Ascending aorta (tissue), 2 donors: ENCODE measurements at regions not wholly inside any gene's neighbourhood (a gene's known extent, or its start where the extent isn't known, plus 50 kb on each side); places are given as distances from the start of the nearest gene placed in this dataset.
A peak's percentile ranks its signal among the peaks of the same experiment; 100 is the strongest.

Experiments used
- DNase-seq, 2 donors: peaks; one replicate each; pipeline ENCODE4 v3.0.0-alpha.2; 2019; ENCODE audit warnings: low spot score in 2 of 2
- H3K27ac ChIP-seq, 2 donors: fragments of 200-600 bp; sonication (generic); one replicate each; pipeline ENCODE4 v1.5.1; 2016 to 2017; ENCODE audit warnings: mild to moderate bottlenecking in 1 of 2
- H3K27me3 ChIP-seq: fragments of 200-600 bp; sonication (generic); one replicate; pipeline ENCODE4 v1.5.1; 2017
- H3K36me3 ChIP-seq, 2 donors: fragments of 200-600 bp; sonication (generic); one replicate each; pipeline ENCODE4 v1.5.1; 2016
- H3K4me1 ChIP-seq, 2 donors: fragments of 200-600 bp; sonication (generic); one replicate each; pipeline ENCODE4 v1.5.1; 2016 to 2017; ENCODE audit warnings: mild to moderate bottlenecking in 1 of 2
- H3K4me3 ChIP-seq, 2 donors: fragments of 200-600 bp; sonication (generic); one replicate each; pipeline ENCODE4 v1.5.1; 2016 to 2017; ENCODE audit warnings: mild to moderate bottlenecking in 1 of 2
- H3K9me3 ChIP-seq, 2 donors: fragments of 200-600 bp; sonication (generic); one replicate each; pipeline ENCODE4 v1.5.1; 2016
- intact Hi-C: fragments of 100-400 bp; cut with DNase I; formaldehyde crosslinking; loops from one replicate; pipeline ENCODE4 v1.15.1; 2023
- TF ChIP-seq, protein P1 (sequence below), 3 experiments: fragments of 200-600 bp in 2 of 3; fragments of 450-650 bp in 1 of 3; sonication (generic) in 2 of 3; IDR thresholded peaks; one replicate each; pipeline ENCODE4 v1.5.1; 2016 to 2019; ENCODE audit warnings: antibody characterized with exemption in 3 of 3, mild to moderate bottlenecking in 1 of 3, moderate library complexity in 1 of 3

DNA sequence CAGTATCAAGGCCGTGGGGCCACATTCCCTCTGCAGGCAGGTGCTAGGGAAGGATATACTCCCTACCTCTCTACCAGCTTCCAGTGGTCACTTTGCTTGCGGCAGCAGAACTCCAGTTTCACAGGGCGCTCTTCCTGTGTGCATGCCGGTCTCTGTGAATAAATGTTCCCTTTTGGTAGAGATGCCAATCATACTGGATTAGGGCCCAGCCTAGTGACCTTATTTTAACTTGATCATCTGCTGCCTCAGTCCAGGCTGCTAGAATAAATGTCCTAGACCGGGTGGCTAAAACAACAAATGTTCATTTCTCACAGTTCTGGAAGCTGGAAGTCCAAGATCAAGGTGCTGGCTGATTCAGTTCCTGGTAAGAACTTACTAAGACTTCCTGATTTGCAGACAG lies 198.8 kb upstream of the TMEM132C start:
- no peak for DNase-seq
- Histone ChIP-seq H3K27ac (peak overlapping the region in 1 of 2 donors; percentile 14), H3K9me3 (no peaks in the 10 kb centered on the region), H3K4me1 (no peaks in the 10 kb centered on the region), H3K4me3 (no peak overlapping the region), H3K36me3 (no peaks in the 10 kb centered on the region), H3K27me3 (no peaks in the 10 kb centered on the region)
- intact Hi-C loops, result loop anchor here (2.0 to 5.0 kb wide), 2 partner anchors 139 to 391 kb away; no protein-coding TSS in a partner anchor
- TF ChIP-seq, protein P1, sequence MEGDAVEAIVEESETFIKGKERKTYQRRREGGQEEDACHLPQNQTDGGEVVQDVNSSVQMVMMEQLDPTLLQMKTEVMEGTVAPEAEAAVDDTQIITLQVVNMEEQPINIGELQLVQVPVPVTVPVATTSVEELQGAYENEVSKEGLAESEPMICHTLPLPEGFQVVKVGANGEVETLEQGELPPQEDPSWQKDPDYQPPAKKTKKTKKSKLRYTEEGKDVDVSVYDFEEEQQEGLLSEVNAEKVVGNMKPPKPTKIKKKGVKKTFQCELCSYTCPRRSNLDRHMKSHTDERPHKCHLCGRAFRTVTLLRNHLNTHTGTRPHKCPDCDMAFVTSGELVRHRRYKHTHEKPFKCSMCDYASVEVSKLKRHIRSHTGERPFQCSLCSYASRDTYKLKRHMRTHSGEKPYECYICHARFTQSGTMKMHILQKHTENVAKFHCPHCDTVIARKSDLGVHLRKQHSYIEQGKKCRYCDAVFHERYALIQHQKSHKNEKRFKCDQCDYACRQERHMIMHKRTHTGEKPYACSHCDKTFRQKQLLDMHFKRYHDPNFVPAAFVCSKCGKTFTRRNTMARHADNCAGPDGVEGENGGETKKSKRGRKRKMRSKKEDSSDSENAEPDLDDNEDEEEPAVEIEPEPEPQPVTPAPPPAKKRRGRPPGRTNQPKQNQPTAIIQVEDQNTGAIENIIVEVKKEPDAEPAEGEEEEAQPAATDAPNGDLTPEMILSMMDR (IDR thresholded peaks at IDR 0.05), result no peak

DNA sequence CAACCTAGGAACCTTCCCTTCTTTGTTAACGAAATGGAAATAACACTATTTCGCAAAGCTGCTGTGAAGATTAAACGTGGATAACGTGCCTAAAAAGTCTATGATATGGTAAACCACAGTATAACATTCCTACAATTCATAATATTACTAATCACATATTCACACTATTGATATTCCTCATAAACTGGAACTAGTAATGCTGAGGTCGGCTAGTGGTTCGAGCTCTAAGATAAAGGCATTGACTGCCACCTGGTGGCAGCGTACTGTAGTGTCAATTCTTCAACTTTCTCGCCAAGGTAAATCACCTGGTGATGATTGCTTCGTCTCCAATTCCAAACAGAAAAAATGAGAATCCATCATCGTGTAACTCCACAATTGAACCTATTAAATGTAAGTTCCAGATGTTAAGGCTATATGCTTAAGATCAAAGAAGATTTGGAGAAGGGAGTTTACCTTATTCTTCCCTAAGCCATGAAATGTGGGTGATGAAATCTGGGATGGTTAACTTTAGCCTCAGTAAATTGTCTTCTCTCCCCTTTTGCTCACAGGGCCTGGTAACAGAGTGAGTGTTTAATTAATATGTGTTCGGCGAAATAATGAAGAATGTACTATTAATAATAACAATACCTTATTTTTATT lies 197.5 kb upstream of the TMEM132C start:
- Histone ChIP-seq H3K4me1 (no peaks in the 10 kb centered on the region), H3K27me3 (no peaks in the 10 kb centered on the region), H3K36me3 (no peaks in the 10 kb centered on the region), H3K27ac (no peak overlapping the region), H3K4me3 (no peak overlapping the region), H3K9me3 (no peaks in the 10 kb centered on the region)
- TF ChIP-seq, protein P1 (IDR thresholded peaks at IDR 0.05), result peak in 2 of 3 experiments; percentile 65 to 66
- no peak for DNase-seq
- intact Hi-C loops, result loop anchor here (2.0 to 5.0 kb wide), 2 partner anchors 141 to 392 kb away; no protein-coding TSS in a partner anchor

DNA sequence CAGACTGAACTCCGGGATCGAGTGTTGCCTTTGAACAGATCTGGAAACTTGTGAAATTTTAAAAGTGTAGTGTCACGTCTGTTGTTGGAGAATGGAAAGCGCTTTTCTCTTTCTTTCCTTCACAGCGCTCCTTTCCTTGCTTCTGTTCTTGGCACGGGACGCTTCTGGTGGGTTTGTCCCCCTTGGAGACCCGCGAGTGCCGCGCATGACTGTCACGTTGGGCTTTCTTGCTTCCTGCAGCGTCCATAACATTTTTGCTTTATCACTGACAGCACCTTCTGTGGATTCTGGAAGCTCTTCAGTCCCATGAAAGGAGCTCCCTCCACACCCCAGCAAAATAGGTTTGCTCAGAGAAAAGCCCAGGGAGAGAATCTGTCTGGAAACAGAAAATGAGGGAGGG lies 193.0 kb upstream of the TMEM132C start:
- H3K27ac ChIP-seq, result peak overlapping the region in 1 of 2 donors; percentile 42
- no peak overlapping the region for H3K4me3 ChIP-seq
- no peaks in the 10 kb centered on the region for H3K9me3 ChIP-seq
- no peaks in the 10 kb centered on the region for H3K4me1 ChIP-seq
- no peak for DNase-seq
- intact Hi-C loops, result loop anchor here (10.0 kb wide), 1 partner anchor 619 kb away; no protein-coding TSS in a partner anchor
- H3K36me3 ChIP-seq, result no peaks in the 10 kb centered on the region
- no peaks in the 10 kb centered on the region for H3K27me3 ChIP-seq
- TF ChIP-seq, protein P1 (IDR thresholded peaks at IDR 0.05), result no peak

DNA sequence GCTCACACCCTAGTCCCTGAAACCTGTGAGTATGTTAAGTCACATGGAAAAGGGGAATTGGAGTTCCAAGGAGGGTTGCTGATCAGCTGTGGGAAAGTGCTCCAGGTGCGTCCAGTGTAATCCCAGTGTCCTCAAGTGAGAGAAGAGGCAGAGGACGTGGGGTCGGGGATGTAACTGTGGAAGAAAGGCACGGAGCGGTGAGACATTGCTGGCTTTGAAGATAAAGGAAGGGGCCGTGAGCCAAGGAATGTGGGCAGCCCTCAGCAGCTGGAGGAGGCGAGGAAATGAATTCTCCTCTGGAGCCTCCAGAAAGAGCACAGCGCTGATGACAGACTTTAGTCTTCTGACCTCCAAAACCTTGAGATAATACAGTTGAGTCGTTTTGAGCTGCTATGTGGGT lies 191.6 kb upstream of the TMEM132C start:
- Histone ChIP-seq H3K27ac (no peak overlapping the region), H3K36me3 (no peaks in the 10 kb centered on the region), H3K4me3 (no peak overlapping the region), H3K9me3 (no peaks in the 10 kb centered on the region), H3K4me1 (no peaks in the 10 kb centered on the region), H3K27me3 (no peaks in the 10 kb centered on the region)
- DNase-seq, result no peak
- intact Hi-C loops, result loop anchor here (10.0 kb wide), 1 partner anchor 621 kb away; no protein-coding TSS in a partner anchor
- TF ChIP-seq, protein P1 (IDR thresholded peaks at IDR 0.05), result no peak

DNA sequence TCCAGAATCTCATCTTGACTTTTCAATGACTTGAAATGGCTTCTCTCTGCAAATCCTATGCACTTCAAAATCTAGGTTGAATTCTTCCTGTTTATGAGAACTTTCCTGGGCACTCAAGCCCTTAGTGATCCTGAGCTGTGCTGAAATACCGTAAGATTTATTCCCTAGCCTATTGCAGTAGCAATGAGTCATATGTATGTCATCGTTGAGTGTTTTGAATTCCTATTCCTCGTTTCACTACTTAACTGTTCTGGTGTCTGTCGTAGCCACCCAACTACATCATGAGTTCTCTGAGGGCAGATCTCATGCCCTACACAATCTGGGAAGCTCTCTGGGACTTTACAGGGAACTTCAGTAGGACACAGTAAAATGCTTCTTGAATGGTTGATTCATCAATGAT lies 190.8 kb upstream of the TMEM132C start:
- TF ChIP-seq, protein P1 (IDR thresholded peaks at IDR 0.05), result no peak
- Histone ChIP-seq H3K4me1 (no peaks in the 10 kb centered on the region), H3K36me3 (no peaks in the 10 kb centered on the region), H3K9me3 (no peaks in the 10 kb centered on the region), H3K4me3 (no peak overlapping the region), H3K27me3 (no peaks in the 10 kb centered on the region), H3K27ac (no peak overlapping the region)
- DNase-seq, result no peak
- intact Hi-C loops, result loop anchor here (10.0 kb wide), 1 partner anchor 621 kb away; no protein-coding TSS in a partner anchor
